ENCODE measurements at regions not wholly inside any gene's neighbourhood (a gene's known extent, or its start where the extent isn't known, plus 50 kb on each side); places are given as distances from the start of the nearest gene placed in this dataset.
"Not testable (repeated sequence)": the region's sequence is repeated elsewhere in the genome, so short reads cannot be mapped to it uniquely, and the experiment has no call there.

- Histone ChIP-seq H3K4me1 (no peaks in the 10 kb centered on the region), H3K4me3 (no peak overlapping the region), H3K27ac (no peak overlapping the region), H3K9me3 (no peaks in the 10 kb centered on the region), H3K27me3 (no peaks in the 10 kb centered on the region), H3K36me3 (no peaks in the 10 kb centered on the region)
- peak; percentile 53 to 77 (median 74) for TF ChIP-seq CTCF (IDR thresholded peaks at IDR 0.05)
- intact Hi-C loops (cut with DNase I): loop anchor here (1.0 kb wide), 1 partner anchor 165 kb away; no protein-coding TSS in a partner anchor
- DNase-seq (ENCODE audit: low spot score in 2 of 2): peak in 1 of 2 donors; percentile 82
Measured at GRCh38 chr14:37874429-37875109, 279.1 kb downstream of the TTC6 start.

- no peak overlapping the region for H3K4me3 ChIP-seq
- TF ChIP-seq CTCF (IDR thresholded peaks at IDR 0.05): no peak
- H3K36me3 ChIP-seq: no peaks in the 10 kb centered on the region
- H3K4me1 ChIP-seq: no peaks in the 10 kb centered on the region
- no peak for DNase-seq (ENCODE audit: low spot score in 2 of 2)
- H3K9me3 ChIP-seq: no peaks in the 10 kb centered on the region
- H3K27ac ChIP-seq: no peak overlapping the region
- no peaks in the 10 kb centered on the region for H3K27me3 ChIP-seq
- intact Hi-C loops (cut with DNase I): no loop called here
Measured at GRCh38 chr14:37888234-37888633, 292.8 kb downstream of the TTC6 start.

DNA sequence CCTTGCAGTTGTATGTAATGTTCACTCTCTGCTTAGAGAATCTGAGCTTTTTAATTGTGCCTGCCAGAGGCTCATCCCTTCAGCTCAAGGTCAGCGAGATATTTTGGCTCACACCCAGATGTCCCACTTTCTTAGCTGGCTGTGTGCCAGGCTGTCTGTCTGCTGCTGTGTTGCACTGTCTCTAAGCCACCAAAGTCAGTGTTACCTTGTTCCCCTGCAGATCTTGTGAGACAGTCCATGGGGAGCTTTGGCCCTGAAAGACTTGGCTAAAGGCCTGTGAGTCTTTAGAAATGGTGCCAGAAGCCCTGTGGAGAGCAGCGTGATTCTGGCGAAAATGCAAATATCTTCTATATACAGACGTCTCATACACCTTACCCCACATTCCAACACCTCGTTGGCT is 293.7 kb downstream of the TTC6 start:
- Histone ChIP-seq H3K4me1 (no peaks in the 10 kb centered on the region), H3K4me3 (no peak overlapping the region), H3K27me3 (no peaks in the 10 kb centered on the region), H3K9me3 (no peaks in the 10 kb centered on the region), H3K36me3 (no peaks in the 10 kb centered on the region), H3K27ac (no peak overlapping the region)
- intact Hi-C loops (cut with DNase I): no loop called here
- TF ChIP-seq CTCF (IDR thresholded peaks at IDR 0.05): no peak
- DNase-seq (ENCODE audit: low spot score in 2 of 2): no peak

GRCh38 chr14:37890095-37890494 is 294.7 kb downstream of the TTC6 start:
- Histone ChIP-seq H3K27ac (no peak overlapping the region), H3K27me3 (no peaks in the 10 kb centered on the region), H3K4me1 (no peaks in the 10 kb centered on the region), H3K4me3 (no peak overlapping the region), H3K9me3 (no peaks in the 10 kb centered on the region), H3K36me3 (no peaks in the 10 kb centered on the region)
- intact Hi-C loops (cut with DNase I): no loop called here
- no peak for DNase-seq (ENCODE audit: low spot score in 2 of 2)
- TF ChIP-seq CTCF (IDR thresholded peaks at IDR 0.05): no peak

GRCh38 chr14:37891500-37891899 is 296.1 kb downstream of the TTC6 start:
- H3K27ac ChIP-seq; H3K27me3 ChIP-seq; H3K4me1 ChIP-seq; H3K4me3 ChIP-seq; DNase-seq (ENCODE audit: low spot score in 2 of 2); H3K9me3 ChIP-seq; H3K36me3 ChIP-seq; intact Hi-C loops (cut with DNase I): not testable (repeated sequence)

DNA sequence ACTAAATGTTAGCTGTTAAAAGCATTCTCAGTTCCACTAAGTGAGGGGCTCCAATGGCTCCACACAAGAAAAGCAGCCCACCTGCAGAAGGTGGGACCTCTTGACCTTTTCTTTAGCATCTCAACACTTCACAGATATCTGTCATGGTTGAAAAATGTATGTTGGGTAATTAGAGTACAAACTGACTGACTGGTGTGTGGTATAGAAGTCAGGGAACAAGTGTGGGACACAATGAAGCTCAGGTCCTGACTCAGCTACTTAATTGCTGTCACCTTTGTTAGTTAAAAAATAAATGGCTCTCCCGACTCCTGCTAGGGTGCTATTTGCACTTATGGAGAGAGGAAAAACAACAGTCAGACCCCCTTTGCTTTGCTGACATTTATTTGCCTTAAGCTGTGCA is 299.0 kb downstream of the TTC6 start:
- no peak for DNase-seq (ENCODE audit: low spot score in 2 of 2)
- intact Hi-C loops (cut with DNase I): no loop called here
- Histone ChIP-seq H3K27ac (no peak overlapping the region), H3K9me3 (no peaks in the 10 kb centered on the region), H3K27me3 (no peaks in the 10 kb centered on the region), H3K36me3 (no peaks in the 10 kb centered on the region), H3K4me1 (no peaks in the 10 kb centered on the region), H3K4me3 (no peak overlapping the region)
- no peak for TF ChIP-seq CTCF (IDR thresholded peaks at IDR 0.05)
